GM21360 (cell line): ENCODE measurements at regions not wholly inside any gene's neighbourhood (a gene's known extent, or its start where the extent isn't known, plus 50 kb on each side); places are given as distances from the start of the nearest gene placed in this dataset.

Source experiments
- ATAC-seq: cut with Tn5 transposase; IDR thresholded peaks from one replicate; pipeline ENCODE4 v1.9.1; 2021; ENCODE audit warnings: mild to moderate bottlenecking, moderate library complexity; ENCODE audit not compliant: unreplicated experiment

DNA sequence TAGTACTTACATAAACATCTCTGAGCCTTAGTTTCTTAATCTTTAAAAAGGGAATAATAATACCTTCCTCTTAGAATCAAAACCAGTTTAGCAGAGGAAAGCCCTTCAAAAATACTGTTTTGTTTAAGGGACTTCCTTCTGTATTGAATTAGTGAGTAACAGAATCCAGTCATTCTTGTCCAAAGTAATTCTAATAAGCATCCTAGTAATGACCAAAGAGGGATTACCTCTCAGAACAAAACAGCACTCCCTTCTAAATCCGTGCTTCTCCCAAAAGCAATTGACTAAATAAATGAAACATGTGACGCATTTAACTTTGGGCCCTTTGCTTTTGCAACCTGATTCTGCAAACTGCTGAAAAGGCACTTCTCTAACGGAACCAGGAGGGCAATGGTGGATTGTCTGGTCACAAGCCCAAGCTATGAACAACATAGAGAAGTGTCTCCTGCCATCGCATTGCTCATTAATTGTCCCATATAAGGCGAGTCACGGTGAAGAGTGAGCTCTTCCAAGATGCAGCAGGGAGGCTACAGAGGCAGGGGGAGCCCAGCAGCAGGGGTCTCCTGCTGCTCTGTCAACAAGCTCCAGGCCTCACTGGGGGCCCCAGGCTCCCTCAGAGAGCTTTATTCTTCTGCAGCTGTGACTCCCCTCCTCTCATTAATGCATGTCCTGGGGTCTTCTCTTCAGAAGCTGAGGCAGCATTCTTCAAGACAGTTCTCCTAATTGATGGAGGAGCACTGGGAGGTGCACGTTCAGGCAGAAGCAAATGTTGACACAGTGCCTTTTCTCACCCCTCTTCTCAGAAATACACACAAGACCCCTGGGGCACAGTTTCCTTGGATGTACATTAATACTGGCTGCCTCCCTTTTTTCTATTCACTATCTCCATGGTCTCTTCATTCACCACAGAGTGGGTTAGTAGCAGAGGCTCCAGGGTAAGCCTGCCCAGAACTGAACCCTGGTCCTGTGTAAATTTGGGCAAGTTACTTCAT lies 419.6 kb upstream of the RASGEF1B start:
- no peak for ATAC-seq

- ATAC-seq, result no peak
Measured at GRCh38 chr4:81884986-81885385, 413.3 kb upstream of the RASGEF1B start.

GRCh38 chr4:81883530-81884450 lies 412.1 kb upstream of the RASGEF1B start:
- no peak for ATAC-seq

DNA sequence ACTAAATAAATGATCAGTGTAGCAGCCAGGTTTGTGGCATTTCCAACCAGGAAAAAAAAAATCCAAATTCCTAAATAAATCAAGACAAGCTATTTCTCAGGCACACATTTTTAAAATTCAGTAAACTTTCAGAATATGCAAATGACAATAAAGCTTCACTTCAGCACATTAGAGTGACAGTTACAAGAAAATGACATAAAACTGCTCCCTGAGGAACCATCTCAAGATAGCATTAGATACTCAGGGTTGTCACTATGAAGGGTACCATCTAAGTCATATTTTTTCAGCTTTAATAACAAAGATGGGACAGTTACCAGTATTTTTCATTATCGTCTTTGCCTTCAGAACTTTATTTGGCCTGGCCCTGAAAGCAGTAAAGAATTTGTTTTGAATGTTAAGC lies 411.3 kb upstream of the RASGEF1B start:
- no peak for ATAC-seq

- ATAC-seq, result no peak
Measured at GRCh38 chr4:81881855-81882621, 410.3 kb upstream of the RASGEF1B start.

GRCh38 chr4:81876106-81876505 lies 404.4 kb upstream of the RASGEF1B start:
- no peak for ATAC-seq

DNA sequence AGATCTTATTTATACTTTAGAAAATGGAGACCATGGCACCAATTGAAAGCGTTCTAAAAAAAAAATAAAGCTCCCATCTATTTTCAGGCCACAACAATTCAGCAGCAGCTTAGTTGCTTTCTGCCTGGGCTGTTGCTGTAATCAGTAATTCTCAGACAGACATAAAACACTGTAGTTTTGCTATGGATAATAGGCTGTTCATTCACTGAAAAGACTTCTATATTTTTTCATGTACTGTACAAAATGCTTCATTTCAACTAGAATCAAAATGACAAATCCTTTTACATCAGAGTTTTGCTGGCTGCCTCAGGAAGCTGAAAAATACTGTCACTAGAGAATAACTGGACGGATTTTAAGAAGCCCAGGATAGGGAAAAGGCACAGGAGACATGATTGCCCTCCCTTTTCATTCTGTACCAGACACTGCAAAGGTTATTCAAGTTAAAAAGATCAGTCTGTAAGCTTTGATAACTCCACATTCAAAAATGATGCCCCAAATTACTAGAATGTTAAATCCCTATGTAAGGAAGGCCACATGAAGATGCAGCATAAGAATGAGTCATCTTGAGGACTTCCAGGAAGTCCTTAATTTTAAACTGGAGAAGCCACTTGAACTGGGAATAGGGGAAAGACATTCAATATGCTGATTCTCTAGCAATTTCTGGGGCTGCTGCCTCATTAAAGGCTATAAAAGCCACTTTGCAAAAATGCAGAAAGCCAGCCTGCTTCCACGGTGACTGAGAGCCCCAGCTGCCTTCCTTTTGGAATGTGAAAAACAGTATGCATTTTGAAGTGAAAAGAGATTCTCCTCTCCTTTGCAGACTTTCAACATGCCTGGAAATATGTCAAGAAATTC lies 403.2 kb upstream of the RASGEF1B start:
- no peak for ATAC-seq

GRCh38 chr4:81870275-81870674 lies 398.6 kb upstream of the RASGEF1B start:
- no peak for ATAC-seq

GRCh38 chr4:81860111-81860510 lies 388.4 kb upstream of the RASGEF1B start:
- no peak for ATAC-seq

DNA sequence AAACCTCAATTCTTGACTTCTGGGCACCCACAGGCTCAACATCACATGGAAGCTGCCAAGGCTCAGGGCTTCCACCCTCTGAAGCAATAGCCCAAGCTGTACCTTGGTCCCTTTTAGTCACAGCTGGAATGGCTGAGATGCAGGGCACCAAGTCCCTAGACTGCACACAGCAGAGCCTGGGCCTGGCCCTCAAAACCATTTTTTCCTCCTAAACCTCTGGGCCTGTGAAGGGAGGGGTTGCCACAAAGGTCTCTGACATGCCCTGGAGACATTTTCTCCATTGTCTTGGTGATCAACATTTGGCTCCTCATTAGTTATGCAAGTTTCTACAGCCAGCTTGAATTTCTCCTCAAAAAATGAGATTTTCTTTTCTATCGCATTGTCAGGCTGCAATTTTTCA lies 382.7 kb upstream of the RASGEF1B start:
- ATAC-seq, result no peak

DNA sequence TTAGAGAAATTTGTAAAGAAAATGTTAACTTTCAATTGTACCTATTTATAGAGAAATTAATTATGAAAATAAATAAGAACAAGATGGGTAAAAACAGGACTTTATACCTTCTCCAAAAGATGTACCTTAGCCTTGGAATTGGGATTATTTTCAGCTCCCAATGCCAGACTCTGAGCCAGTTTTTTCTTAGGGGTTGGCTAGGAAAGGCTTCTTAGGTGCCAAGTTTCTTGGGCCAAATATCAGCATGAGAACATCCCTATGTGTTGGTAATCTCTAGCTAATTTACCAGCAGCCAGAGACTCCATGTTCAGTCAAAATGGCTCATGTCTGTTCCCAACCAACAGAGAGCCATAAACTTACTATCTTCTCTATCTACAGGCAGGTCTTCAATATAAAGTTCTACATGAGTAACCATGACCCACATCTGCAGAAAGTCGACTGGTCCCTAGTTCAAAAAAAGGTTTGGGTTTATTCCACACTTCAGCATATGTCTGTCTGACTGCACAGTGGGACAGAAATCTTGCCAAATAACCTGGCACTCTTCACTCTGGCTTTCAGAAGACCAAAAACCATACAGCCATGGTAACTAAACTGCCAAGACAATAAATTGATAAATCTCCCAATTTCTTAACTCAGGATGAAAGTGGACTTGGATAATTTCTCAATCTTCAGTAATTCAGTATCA lies 380.5 kb upstream of the RASGEF1B start:
- no peak for ATAC-seq

- no peak for ATAC-seq
Measured at GRCh38 chr4:81850701-81851100, 379.0 kb upstream of the RASGEF1B start.

DNA sequence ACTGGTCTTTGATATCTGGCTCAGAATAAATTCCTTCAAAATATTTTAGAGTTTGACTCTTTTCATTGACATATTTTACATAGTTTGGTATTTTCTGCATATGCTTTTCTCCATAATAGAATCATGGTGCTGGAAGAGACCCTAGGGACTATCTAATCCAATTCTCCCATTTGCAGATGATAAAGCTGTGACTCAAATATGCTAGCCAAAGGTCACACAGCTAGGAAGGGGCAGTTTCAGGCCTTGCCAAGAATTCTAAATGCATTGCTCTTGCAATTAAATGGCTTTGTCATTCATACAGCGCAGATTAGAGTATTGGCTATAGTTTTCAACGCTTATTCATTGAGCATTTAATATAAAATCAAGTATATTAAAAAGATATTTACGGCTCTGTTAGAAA lies 374.1 kb upstream of the RASGEF1B start:
- ATAC-seq, result no peak

- ATAC-seq, result no peak
Measured at GRCh38 chr4:81845273-81845672, 373.6 kb upstream of the RASGEF1B start.

DNA sequence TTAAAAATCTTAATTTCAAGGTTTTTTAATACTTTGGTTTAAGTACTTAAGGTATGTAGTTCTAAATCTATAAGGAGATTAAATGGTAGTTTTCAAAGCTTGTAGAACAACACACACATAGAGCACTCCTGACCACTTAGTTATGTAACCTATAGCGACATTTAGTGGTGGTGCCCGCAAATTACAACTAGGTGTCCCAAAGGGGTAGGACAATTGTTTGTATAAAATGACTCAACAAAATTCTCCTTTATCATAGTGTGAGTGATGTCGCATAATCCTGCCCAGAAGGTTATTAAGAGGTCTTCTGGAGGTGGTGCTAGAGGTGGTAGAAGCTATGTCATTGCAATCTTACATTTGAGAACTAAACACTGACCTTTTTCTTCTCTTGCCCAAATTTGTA lies 373.0 kb upstream of the RASGEF1B start:
- ATAC-seq, result peak; percentile 84

- no peak for ATAC-seq
Measured at GRCh38 chr4:81839347-81840042, 367.8 kb upstream of the RASGEF1B start.

DNA sequence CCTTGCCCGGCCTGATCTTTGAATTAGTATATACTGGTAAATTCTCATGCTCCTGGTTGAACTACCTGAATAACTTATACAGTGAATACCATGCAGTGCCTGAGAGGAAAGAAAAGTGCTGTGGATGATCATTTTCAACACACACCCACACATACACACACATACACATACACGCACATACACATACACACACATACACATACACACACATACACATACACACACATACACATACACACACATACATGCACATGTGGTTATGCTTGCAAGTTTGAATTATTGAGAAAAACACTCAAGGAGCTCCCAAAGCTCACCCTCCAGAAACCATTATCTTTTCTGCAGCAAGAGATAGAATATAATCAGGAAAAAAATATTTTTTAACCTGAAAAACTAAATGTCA lies 366.9 kb upstream of the RASGEF1B start:
- ATAC-seq, result no peak

DNA sequence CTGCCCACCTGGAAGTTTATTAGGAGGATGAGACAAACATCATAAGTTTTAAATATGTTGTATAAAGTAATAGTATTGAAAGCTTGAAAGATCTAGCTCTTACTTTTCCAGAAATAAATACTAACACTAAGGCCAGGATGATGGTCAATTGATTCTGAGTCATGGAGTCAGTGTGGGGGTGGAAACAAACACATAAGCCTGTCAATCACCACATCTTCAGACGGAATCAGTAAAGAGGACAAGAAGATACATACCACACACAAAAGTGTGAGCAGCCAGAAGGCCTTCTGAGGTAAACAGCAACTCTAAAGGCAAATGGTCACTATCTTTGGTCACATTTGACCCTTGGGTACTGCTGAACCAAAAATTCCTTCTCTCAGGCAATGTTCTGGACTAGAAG lies 365.0 kb upstream of the RASGEF1B start:
- ATAC-seq, result no peak

DNA sequence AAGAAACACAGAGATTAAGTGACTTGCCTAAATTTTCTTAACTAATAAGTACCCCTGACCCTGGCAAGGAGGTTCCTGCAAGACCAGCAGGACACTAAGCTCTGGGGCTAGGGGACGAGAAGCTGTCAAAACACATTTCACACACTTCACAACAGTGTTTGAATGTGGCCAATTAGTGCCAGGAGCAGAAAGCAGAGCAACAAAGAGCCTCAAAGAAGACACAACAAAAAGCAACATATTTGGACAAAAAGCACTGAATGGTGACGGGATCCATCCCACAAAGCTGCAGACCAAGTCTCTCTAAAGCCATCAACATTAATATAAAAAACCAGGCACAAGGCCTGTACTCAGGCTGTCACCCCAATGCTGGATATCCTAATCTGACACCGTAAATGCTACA lies 361.9 kb upstream of the RASGEF1B start:
- ATAC-seq, result no peak
